SH-SY5Y (cell line): ENCODE measurements at regions not wholly inside any gene's neighbourhood (a gene's known extent, or its start where the extent isn't known, plus 50 kb on each side); places are given as distances from the start of the nearest gene placed in this dataset.

Source experiments
- GATA2 ChIP-seq: IDR thresholded peaks from 2 replicates; pipeline ENCODE4 v1.6.1; 2011; ENCODE audit warnings: mild to moderate bottlenecking, low read depth, low read length
- GATA3 ChIP-seq: IDR thresholded peaks from 2 replicates; pipeline ENCODE4 v1.6.1; 2011; ENCODE audit warnings: low read depth, mild to moderate bottlenecking, low read length, moderate library complexity

- TF ChIP-seq GATA2 (no peak), GATA3 (no peak)
These were observed 604.4 kb downstream of the TDRD15 start for GRCh38 chr2:21728133-21728532.

GRCh38 chr2:21730141-21730540 is 606.4 kb downstream of the TDRD15 start:
- TF ChIP-seq GATA2 (no peak), GATA3 (no peak)

- no peak; the same call in 1 of the 2 replicates for TF ChIP-seq GATA3
- TF ChIP-seq GATA2 = no peak
These were observed 616.7 kb downstream of the TDRD15 start for GRCh38 chr2:21740484-21740883.

- no peak for TF ChIP-seq GATA3
- no peak for TF ChIP-seq GATA2
These were observed 622.7 kb downstream of the TDRD15 start for GRCh38 chr2:21746499-21746898.

GRCh38 chr2:21748501-21748900 is 624.7 kb downstream of the TDRD15 start:
- TF ChIP-seq GATA2 (no peak), GATA3 (no peak)

GRCh38 chr2:21754164-21754788 is 630.5 kb downstream of the TDRD15 start:
- TF ChIP-seq GATA2 = no peak
- no peak for TF ChIP-seq GATA3

- TF ChIP-seq GATA2 (no peak), GATA3 (no peak)
These were observed 634.1 kb downstream of the TDRD15 start for GRCh38 chr2:21757805-21758430.

GRCh38 chr2:21759819-21760218 is 636.1 kb downstream of the TDRD15 start:
- TF ChIP-seq GATA2 = no peak
- no peak for TF ChIP-seq GATA3

- no peak for TF ChIP-seq GATA2
These were observed 637.6 kb downstream of the TDRD15 start for GRCh38 chr2:21761361-21761760.

- TF ChIP-seq GATA3 = no peak
- TF ChIP-seq GATA2 = no peak
These were observed 639.7 kb downstream of the TDRD15 start for GRCh38 chr2:21763501-21763900.

GRCh38 chr2:21770787-21771186 is 647.0 kb downstream of the TDRD15 start:
- TF ChIP-seq GATA3 = no peak
- no peak for TF ChIP-seq GATA2

GRCh38 chr2:21772624-21773023 is 648.9 kb downstream of the TDRD15 start:
- TF ChIP-seq GATA2 (no peak), GATA3 (no peak)

GRCh38 chr2:21773168-21773567 is 649.4 kb downstream of the TDRD15 start:
- TF ChIP-seq GATA3 = no peak
- TF ChIP-seq GATA2 = no peak

- TF ChIP-seq GATA3 (no peak), GATA2 (no peak)
These were observed 651.1 kb downstream of the TDRD15 start for GRCh38 chr2:21774691-21775368.

GRCh38 chr2:21779786-21780185 is 656.0 kb downstream of the TDRD15 start:
- TF ChIP-seq GATA2 (no peak), GATA3 (no peak)

- TF ChIP-seq GATA3 = no peak
- no peak for TF ChIP-seq GATA2
These were observed 658.2 kb downstream of the TDRD15 start for GRCh38 chr2:21781962-21782361.
